ENCODE measurements at regions not wholly inside any gene's neighbourhood (a gene's known extent, or its start where the extent isn't known, plus 50 kb on each side); places are given as distances from the start of the nearest gene placed in this dataset.

DNA sequence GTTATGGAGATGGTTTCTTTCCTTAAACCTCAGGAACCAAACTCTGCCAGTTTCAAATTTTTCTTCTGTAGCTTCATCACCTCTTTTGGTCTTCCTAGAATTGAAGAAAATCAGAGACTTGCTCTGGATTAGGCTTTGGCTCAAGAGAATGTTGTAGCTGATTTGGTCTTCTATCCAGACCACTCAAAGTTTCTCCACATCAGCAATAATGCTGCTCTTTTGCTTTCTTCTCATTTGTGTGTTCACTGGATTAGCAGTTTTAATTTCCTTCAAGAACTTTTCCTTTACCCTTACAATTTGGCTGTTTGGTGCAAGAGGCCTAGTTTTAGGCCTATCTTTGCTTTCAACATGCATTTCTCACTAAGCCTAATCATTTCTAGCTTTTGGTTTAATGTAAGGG lies 78.1 kb upstream of the PLCB4 start:
- TF ChIP-seq EZH2 (IDR thresholded peaks at IDR 0.05; ENCODE audit: borderline replicate concordance, low read length) = no peak
- TF ChIP-seq CTCF (conservative IDR thresholded peaks at IDR 0.05 in 1 of 2, IDR thresholded peaks at IDR 0.05 in 1 of 2; ENCODE audit: extremely low read depth in 1 of 2, insufficient read depth in 1 of 2, low read depth in 1 of 2, low read length in 2 of 2) = no peak
